ENCODE measurements at regions not wholly inside any gene's neighbourhood (a gene's known extent, or its start where the extent isn't known, plus 50 kb on each side); places are given as distances from the start of the nearest gene placed in this dataset.

GRCh38 chr7:118580743-118581382, 356.4 kb downstream of the ANKRD7 start:
- H3K4me3 ChIP-seq (ENCODE audit: low read depth, low read length): no peak overlapping the region
- no peak for TF ChIP-seq CTCF (IDR thresholded peaks at IDR 0.05; ENCODE audit: control insufficient read depth, extremely low read depth, insufficient read depth)
- no peak for DNase-seq (ENCODE audit: low read depth)

GRCh38 chr7:118583641-118584040, 359.1 kb downstream of the ANKRD7 start:
- TF ChIP-seq CTCF (IDR thresholded peaks at IDR 0.05; ENCODE audit: control insufficient read depth, extremely low read depth, insufficient read depth): no peak
- H3K4me3 ChIP-seq (ENCODE audit: low read depth, low read length): no peak overlapping the region
- no peak for DNase-seq (ENCODE audit: low read depth)

GRCh38 chr7:118586248-118586647, 361.7 kb downstream of the ANKRD7 start:
- H3K4me3 ChIP-seq (ENCODE audit: low read depth, low read length): no peak overlapping the region
- no peak for DNase-seq (ENCODE audit: low read depth)
- TF ChIP-seq CTCF (IDR thresholded peaks at IDR 0.05; ENCODE audit: control insufficient read depth, extremely low read depth, insufficient read depth): no peak

GRCh38 chr7:118590107-118590506, 365.6 kb downstream of the ANKRD7 start:
- no peak for DNase-seq (ENCODE audit: low read depth)
- peak; percentile 28; the same call in 1 of the 2 replicates for TF ChIP-seq CTCF (IDR thresholded peaks at IDR 0.05; ENCODE audit: control insufficient read depth, extremely low read depth, insufficient read depth)
- H3K4me3 ChIP-seq (ENCODE audit: low read depth, low read length): no peak overlapping the region

GRCh38 chr7:118602090-118602489, 377.6 kb downstream of the ANKRD7 start:
- H3K4me3 ChIP-seq (ENCODE audit: low read depth, low read length): no peak overlapping the region
- TF ChIP-seq CTCF (IDR thresholded peaks at IDR 0.05; ENCODE audit: control insufficient read depth, extremely low read depth, insufficient read depth): no peak
- no peak for DNase-seq (ENCODE audit: low read depth)

GRCh38 chr7:118606602-118607001, 382.1 kb downstream of the ANKRD7 start:
- no peak overlapping the region for H3K4me3 ChIP-seq (ENCODE audit: low read depth, low read length)
- no peak for DNase-seq (ENCODE audit: low read depth)
- no peak for TF ChIP-seq CTCF (IDR thresholded peaks at IDR 0.05; ENCODE audit: control insufficient read depth, extremely low read depth, insufficient read depth)

- DNase-seq (ENCODE audit: low read depth): no peak
- H3K4me3 ChIP-seq (ENCODE audit: low read depth, low read length): no peak overlapping the region
- TF ChIP-seq CTCF (IDR thresholded peaks at IDR 0.05; ENCODE audit: control insufficient read depth, extremely low read depth, insufficient read depth): no peak
Measured at GRCh38 chr7:118609207-118609606, 384.7 kb downstream of the ANKRD7 start.

All from LNCaP clone FGC (cell line).